ENCODE measurements at regions not wholly inside any gene's neighbourhood (a gene's known extent, or its start where the extent isn't known, plus 50 kb on each side); places are given as distances from the start of the nearest gene placed in this dataset.

GRCh38 chr2:104568247-104568646 lies 285.7 kb upstream of the POU3F3 start:
- Mint-ChIP-seq H3K27me3 (ENCODE audit: unreplicated experiment) (no peaks in the 10 kb centered on the region), H3K27ac (ENCODE audit: unreplicated experiment) (no peak overlapping the region), H3K36me3 (ENCODE audit: unreplicated experiment) (no peaks in the 10 kb centered on the region), H3K9me3 (ENCODE audit: unreplicated experiment) (no peaks in the 10 kb centered on the region), H3K4me3 (ENCODE audit: unreplicated experiment) (no peak overlapping the region), H3K4me1 (ENCODE audit: low read depth, unreplicated experiment) (no peaks in the 10 kb centered on the region)
- DNase-seq, result no peak
- no peak for TF ChIP-seq CTCF (IDR thresholded peaks at IDR 0.05; ENCODE audit: partially characterized antibody, unreplicated experiment)

GRCh38 chr2:104570259-104570658 lies 283.7 kb upstream of the POU3F3 start:
- H3K4me1 Mint-ChIP-seq (ENCODE audit: low read depth, unreplicated experiment), result peaks cover 4% of the 10 kb centered on the region
- H3K36me3 Mint-ChIP-seq (ENCODE audit: unreplicated experiment), result no peaks in the 10 kb centered on the region
- TF ChIP-seq CTCF (IDR thresholded peaks at IDR 0.05; ENCODE audit: partially characterized antibody, unreplicated experiment), result no peak
- H3K4me3 Mint-ChIP-seq (ENCODE audit: unreplicated experiment), result no peak overlapping the region
- no peaks in the 10 kb centered on the region for H3K9me3 Mint-ChIP-seq (ENCODE audit: unreplicated experiment)
- no peak for DNase-seq
- no peak overlapping the region for H3K27ac Mint-ChIP-seq (ENCODE audit: unreplicated experiment)
- no peaks in the 10 kb centered on the region for H3K27me3 Mint-ChIP-seq (ENCODE audit: unreplicated experiment)

DNA sequence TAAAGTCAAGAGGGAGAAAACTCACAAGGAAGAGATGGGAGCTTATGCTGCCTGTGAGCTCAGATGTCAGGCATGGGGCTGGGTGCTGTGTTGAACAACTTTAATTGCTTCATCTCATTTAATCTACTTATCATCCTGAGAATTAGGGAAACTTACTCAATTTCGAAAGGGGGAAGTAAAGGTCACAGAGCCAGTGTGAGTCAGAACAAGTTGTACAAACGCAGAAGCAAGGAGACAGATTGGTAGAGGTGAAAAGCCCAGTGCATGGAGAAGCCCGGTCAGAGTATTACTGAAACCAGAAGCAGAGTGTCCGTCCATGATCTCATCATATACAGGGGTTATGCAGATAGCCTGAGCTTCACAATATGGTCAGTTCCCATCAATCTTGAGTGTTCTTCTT lies 281.1 kb upstream of the POU3F3 start:
- Mint-ChIP-seq H3K27me3 (ENCODE audit: unreplicated experiment) (no peaks in the 10 kb centered on the region), H3K9me3 (ENCODE audit: unreplicated experiment) (no peaks in the 10 kb centered on the region), H3K27ac (ENCODE audit: unreplicated experiment) (no peak overlapping the region), H3K36me3 (ENCODE audit: unreplicated experiment) (no peaks in the 10 kb centered on the region), H3K4me3 (ENCODE audit: unreplicated experiment) (no peak overlapping the region), H3K4me1 (ENCODE audit: low read depth, unreplicated experiment) (peaks cover 4% of the 10 kb centered on the region)
- DNase-seq, result no peak
- no peak for TF ChIP-seq CTCF (IDR thresholded peaks at IDR 0.05; ENCODE audit: partially characterized antibody, unreplicated experiment)

- H3K9me3 Mint-ChIP-seq (ENCODE audit: unreplicated experiment), result no peaks in the 10 kb centered on the region
- no peak overlapping the region for H3K4me3 Mint-ChIP-seq (ENCODE audit: unreplicated experiment)
- peaks cover 4% of the 10 kb centered on the region for H3K4me1 Mint-ChIP-seq (ENCODE audit: low read depth, unreplicated experiment)
- DNase-seq, result no peak
- TF ChIP-seq CTCF (IDR thresholded peaks at IDR 0.05; ENCODE audit: partially characterized antibody, unreplicated experiment), result no peak
- no peaks in the 10 kb centered on the region for H3K36me3 Mint-ChIP-seq (ENCODE audit: unreplicated experiment)
- H3K27me3 Mint-ChIP-seq (ENCODE audit: unreplicated experiment), result no peaks in the 10 kb centered on the region
- no peak overlapping the region for H3K27ac Mint-ChIP-seq (ENCODE audit: unreplicated experiment)
Observed at GRCh38 chr2:104574367-104574766, 279.5 kb upstream of the POU3F3 start.

DNA sequence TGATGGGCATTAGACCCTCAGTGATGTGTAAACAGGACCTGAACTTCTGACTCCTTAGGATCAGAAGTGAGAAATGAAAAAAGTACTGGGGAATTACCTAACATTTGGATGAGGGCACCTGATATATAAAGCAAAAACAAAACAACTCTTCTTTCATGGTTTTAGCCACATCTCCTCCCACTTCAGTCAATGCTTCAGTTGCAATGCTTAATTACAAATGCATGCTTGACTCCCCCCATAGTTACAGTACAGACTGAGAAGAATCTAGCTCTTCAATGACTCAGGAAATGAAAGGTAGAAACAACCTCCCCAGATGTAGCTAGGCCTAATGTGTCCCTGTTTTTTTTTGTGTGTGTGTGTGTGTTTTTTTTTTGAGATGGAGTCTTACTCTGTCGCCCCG lies 276.8 kb upstream of the POU3F3 start:
- no peak for TF ChIP-seq CTCF (IDR thresholded peaks at IDR 0.05; ENCODE audit: partially characterized antibody, unreplicated experiment)
- Mint-ChIP-seq H3K27ac (ENCODE audit: unreplicated experiment) (no peak overlapping the region), H3K9me3 (ENCODE audit: unreplicated experiment) (no peaks in the 10 kb centered on the region), H3K4me1 (ENCODE audit: low read depth, unreplicated experiment) (peaks cover 4% of the 10 kb centered on the region), H3K27me3 (ENCODE audit: unreplicated experiment) (no peaks in the 10 kb centered on the region), H3K36me3 (ENCODE audit: unreplicated experiment) (no peaks in the 10 kb centered on the region), H3K4me3 (ENCODE audit: unreplicated experiment) (no peak overlapping the region)
- no peak for DNase-seq

All from glutamatergic neuron (in vitro differentiated cells).